Body of pancreas (tissue), 4 donors: ENCODE measurements at regions not wholly inside any gene's neighbourhood (a gene's known extent, or its start where the extent isn't known, plus 50 kb on each side); places are given as distances from the start of the nearest gene placed in this dataset.

Experiments
- CTCF ChIP-seq, 7 experiments: fragments of 450-650 bp in 4 of 7; fragments of 200-600 bp in 3 of 7; sonication (generic) in 3 of 7; IDR thresholded peaks; one replicate each; pipeline ENCODE4 v1.5.1; 2016 to 2019; ENCODE audit warnings: antibody characterized with exemption in 7 of 7
- POLR2A ChIP-seq, 3 donors: fragments of 450-650 bp; IDR thresholded peaks; one replicate each; pipeline ENCODE4 v1.6.1; 2016; ENCODE audit warnings: antibody characterized with exemption in 3 of 3, mild to moderate bottlenecking in 2 of 3

DNA sequence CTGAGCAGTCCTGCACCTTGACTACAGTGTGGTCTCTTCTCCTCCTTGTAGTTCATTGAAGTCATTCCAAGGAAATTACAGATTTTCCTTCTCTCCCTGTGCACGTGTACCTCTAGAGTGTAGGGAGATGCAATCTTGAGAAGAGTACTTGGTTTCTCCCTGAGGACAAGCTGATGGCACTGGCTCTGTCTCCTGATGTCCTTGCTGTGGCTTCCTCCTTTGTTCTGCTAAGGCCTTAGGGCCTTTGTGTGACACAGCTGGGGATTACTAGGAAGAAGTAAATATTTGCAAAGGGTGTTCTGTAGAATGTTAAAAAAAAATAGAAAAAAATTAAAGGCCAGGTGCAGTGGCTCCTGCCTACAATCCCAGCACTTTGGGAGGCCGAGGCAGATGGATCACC is 66.2 kb upstream of the APOBEC4 start:
- no peak for TF ChIP-seq CTCF (IDR thresholded peaks at IDR 0.05)
- no peak for TF ChIP-seq POLR2A (IDR thresholded peaks at IDR 0.05)
